HEK293 (cell line): ENCODE measurements at regions not wholly inside any gene's neighbourhood (a gene's known extent, or its start where the extent isn't known, plus 50 kb on each side); places are given as distances from the start of the nearest gene placed in this dataset.
A peak's percentile ranks its signal among the peaks of the same experiment; 100 is the strongest.

Experiments
- CTCF ChIA-PET: fragments of 350-600 bp; formaldehyde crosslinking; extraction: SDS; loops from one replicate; lab custom pipeline; 2021; ENCODE audit warnings: antibody characterized with exemption; lab: Yijun Ruan, JAX
- POLR2A ChIA-PET: fragments of 300-600 bp; formaldehyde crosslinking; extraction: SDS; loops from one replicate; lab custom pipeline; 2020; ENCODE audit warnings: antibody characterized with exemption, inconsistent platforms; lab: Yijun Ruan, JAX
- H3K27ac ChIP-seq: fragments of 200-500 bp; sonication (Bioruptor generic); 2 replicates; pipeline ENCODE4 v1.5.1; 2014; ENCODE audit warnings: low read depth, low read length, control low read depth, inconsistent platforms; ENCODE audit errors: extremely low read depth
- H3K36me3 ChIP-seq, 2 experiments: fragments of 200-500 bp in 1 of 2; sonication (Bioruptor generic) in 1 of 2; 1 replicate in 1 of 2; 2 replicates in 1 of 2; pipeline ENCODE4 v1.5.1; 2014 to 2017; ENCODE audit warnings: inconsistent platforms in 2 of 2, low read length in 2 of 2; ENCODE audit not compliant: control insufficient read depth in 2 of 2, insufficient read depth in 1 of 2
- H3K4me1 ChIP-seq: fragments of 200-500 bp; sonication (Bioruptor generic); 2 replicates; pipeline ENCODE4 v1.5.1; 2014; ENCODE audit warnings: mild to moderate bottlenecking, low read length, inconsistent platforms; ENCODE audit not compliant: control insufficient read depth, insufficient read depth
- H3K4me3 ChIP-seq: 2 replicates; pipeline ENCODE4 v1.5.1; 2011; ENCODE audit warnings: low read depth, mild to moderate bottlenecking, control low read depth, low read length, moderate library complexity
- H3K9me3 ChIP-seq: fragments of 200-500 bp; sonication (Bioruptor generic); 2 replicates; pipeline ENCODE4 v1.5.1; 2014; ENCODE audit warnings: low read depth, low read length, inconsistent platforms; ENCODE audit not compliant: control insufficient read depth, insufficient read depth
- BCL11B ChIP-seq: fragments of 450-650 bp; formaldehyde crosslinking; IDR thresholded peaks from 2 replicates; pipeline ENCODE4 v1.5.1; 2016; ENCODE audit warnings: low read depth, missing biosample characterization, missing genetic modification characterization
- EGR2 ChIP-seq: fragments of 450-650 bp; formaldehyde crosslinking; IDR thresholded peaks from 2 replicates; pipeline ENCODE4 v1.5.1; 2016; ENCODE audit warnings: low read depth, missing biosample characterization, missing genetic modification characterization
- ELK4 ChIP-seq: IDR thresholded peaks from 2 replicates; pipeline ENCODE4 v1.6.1; 2011; ENCODE audit warnings: mild to moderate bottlenecking, low read depth, low read length, borderline replicate concordance
- KLF9 ChIP-seq: fragments of 450-650 bp; formaldehyde crosslinking; IDR thresholded peaks from 2 replicates; pipeline ENCODE4 v1.5.1; 2016; ENCODE audit warnings: missing biosample characterization, missing genetic modification characterization, low read depth
- SCRT2 ChIP-seq: fragments of 450-650 bp; formaldehyde crosslinking; IDR thresholded peaks from 2 replicates; pipeline ENCODE4 v1.5.1; 2016; ENCODE audit warnings: missing biosample characterization, missing genetic modification characterization
- ZBTB11 ChIP-seq: fragments of 450-650 bp; formaldehyde crosslinking; conservative IDR thresholded peaks from 2 replicates; pipeline ENCODE4 v1.5.1; 2016; ENCODE audit warnings: low read depth, missing biosample characterization, missing genetic modification characterization
- ZNF140 ChIP-seq: fragments of 450-650 bp; formaldehyde crosslinking; IDR thresholded peaks from 2 replicates; pipeline ENCODE4 v1.5.1; 2016; ENCODE audit warnings: missing biosample characterization, missing genetic modification characterization
- ZNF146 ChIP-seq: fragments of 450-650 bp; formaldehyde crosslinking; IDR thresholded peaks from 2 replicates; pipeline ENCODE4 v1.5.1; 2016; ENCODE audit warnings: missing biosample characterization, missing genetic modification characterization
- ZNF175 ChIP-seq: fragments of 450-650 bp; formaldehyde crosslinking; IDR thresholded peaks from 2 replicates; pipeline ENCODE4 v1.5.1; 2016; ENCODE audit warnings: missing biosample characterization, missing genetic modification characterization
- ZNF19 ChIP-seq: fragments of 450-650 bp; formaldehyde crosslinking; IDR thresholded peaks from 2 replicates; pipeline ENCODE4; 2016; ENCODE audit warnings: missing biosample characterization, missing genetic modification characterization, low read depth
- ZNF266 ChIP-seq: fragments of 450-650 bp; formaldehyde crosslinking; IDR thresholded peaks from 2 replicates; pipeline ENCODE4 v1.5.1; 2016; ENCODE audit warnings: missing biosample characterization, missing genetic modification characterization, low read depth
- ZNF366 ChIP-seq: fragments of 450-650 bp; formaldehyde crosslinking; conservative IDR thresholded peaks from 2 replicates; pipeline ENCODE4 v1.5.1; 2016; ENCODE audit warnings: missing biosample characterization, missing genetic modification characterization
- ZNF394 ChIP-seq: fragments of 450-650 bp; formaldehyde crosslinking; IDR thresholded peaks from 2 replicates; pipeline ENCODE4 v1.5.1; 2016; ENCODE audit warnings: missing biosample characterization, missing genetic modification characterization, mild to moderate bottlenecking, moderate library complexity, borderline replicate concordance
- ZNF488 ChIP-seq: fragments of 450-650 bp; formaldehyde crosslinking; IDR thresholded peaks from 2 replicates; pipeline ENCODE4 v1.5.1; 2016; ENCODE audit warnings: missing biosample characterization, missing genetic modification characterization
- ZNF510 ChIP-seq: fragments of 450-650 bp; formaldehyde crosslinking; IDR thresholded peaks from 2 replicates; pipeline ENCODE4 v1.5.1; 2018; ENCODE audit warnings: mild to moderate bottlenecking, missing genetic modification characterization, missing biosample characterization; ENCODE audit not compliant: insufficient replicate concordance
- ZNF513 ChIP-seq: fragments of 450-650 bp; IDR thresholded peaks from 2 replicates; pipeline ENCODE4 v1.5.1; 2018; ENCODE audit warnings: missing biosample characterization, missing genetic modification characterization
- ZNF530 ChIP-seq: fragments of 450-650 bp; formaldehyde crosslinking; IDR thresholded peaks from 2 replicates; pipeline ENCODE4 v1.5.1; 2016; ENCODE audit warnings: low read depth, missing biosample characterization, missing genetic modification characterization
- ZNF560 ChIP-seq: fragments of 450-650 bp; formaldehyde crosslinking; IDR thresholded peaks from 2 replicates; pipeline ENCODE4 v1.5.1; 2017; ENCODE audit warnings: missing biosample characterization, missing genetic modification characterization, borderline replicate concordance
- ZNF623 ChIP-seq: fragments of 450-650 bp; formaldehyde crosslinking; IDR thresholded peaks from 2 replicates; pipeline ENCODE4 v1.5.1; 2016; ENCODE audit warnings: missing biosample characterization, missing genetic modification characterization
- ZNF707 ChIP-seq: fragments of 450-650 bp; formaldehyde crosslinking; IDR thresholded peaks from 2 replicates; pipeline ENCODE4 v1.5.1; 2016; ENCODE audit warnings: missing biosample characterization, missing genetic modification characterization
- ZNF791 ChIP-seq: fragments of 450-650 bp; formaldehyde crosslinking; IDR thresholded peaks from 2 replicates; pipeline ENCODE4 v1.5.1; 2016; ENCODE audit warnings: missing biosample characterization, missing genetic modification characterization
- ZNF837 ChIP-seq: fragments of 450-650 bp; formaldehyde crosslinking; IDR thresholded peaks from 2 replicates; pipeline ENCODE4 v1.5.1; 2016; ENCODE audit warnings: missing biosample characterization, missing genetic modification characterization

GRCh38 chr3:126291061-126291460 lies 66.1 kb downstream of the KLF15 start (continued):
- no peak for TF ChIP-seq ZNF394
- no peak for TF ChIP-seq ZBTB11 (tag by site-specific recombination)

- POLR2A ChIA-PET = no interaction called here
Observed at GRCh38 chr3:126290325-126290724, 66.9 kb downstream of the KLF15 start.

GRCh38 chr3:126289096-126289495 lies 68.1 kb downstream of the KLF15 start:
- ChIA-PET CTCF (interaction anchor here (0.5 to 0.6 kb wide), 2 partner anchors 29 to 174 kb away, joined by 3 read pairs; no protein-coding TSS in a partner anchor), POLR2A (no interaction called here)
- Histone ChIP-seq H3K4me1 (no peaks in the 10 kb centered on the region), H3K4me3 (no peak overlapping the region), H3K9me3 (no peaks in the 10 kb centered on the region), H3K27ac (no peak overlapping the region), H3K36me3 (no peaks in the 10 kb centered on the region)
- no peak for TF ChIP-seq ZNF266 (tag by site-specific recombination)
- no peak for TF ChIP-seq ZNF623 (tag by site-specific recombination)
- TF ChIP-seq KLF9 (tag by site-specific recombination) = no peak
- TF ChIP-seq ZNF146 (tag by site-specific recombination) = no peak
- TF ChIP-seq SCRT2 = no peak
- TF ChIP-seq ZNF513 (tag by site-specific recombination) = no peak
- TF ChIP-seq ZNF560 (tag by site-specific recombination) = no peak
- TF ChIP-seq ZNF19 (tag by site-specific recombination) = no peak
- TF ChIP-seq ZNF530 (tag by site-specific recombination) = no peak
- TF ChIP-seq ZNF707 (tag by site-specific recombination) = no peak
- no peak for TF ChIP-seq ZNF510
- no peak for TF ChIP-seq ZNF140
- no peak for TF ChIP-seq BCL11B
- TF ChIP-seq ELK4 = no peak
- no peak for TF ChIP-seq ZNF837 (tag by site-specific recombination)
- no peak for TF ChIP-seq ZNF366 (tag by site-specific recombination)
- no peak for TF ChIP-seq ZNF175 (tag by site-specific recombination)
- no peak for TF ChIP-seq ZNF488 (tag by site-specific recombination)

More at GRCh38 chr3:126290325-126290724, 66.9 kb downstream of the KLF15 start:
- Histone ChIP-seq H3K36me3 (no peaks in the 10 kb centered on the region), H3K27ac (no peak overlapping the region), H3K4me3 (no peak overlapping the region), H3K4me1 (no peaks in the 10 kb centered on the region), H3K9me3 (no peaks in the 10 kb centered on the region)
- TF ChIP-seq ZNF791 (no peak), ZNF366 (tag by site-specific recombination) (peak; percentile 33), EGR2 (no peak)
- CTCF ChIA-PET = no interaction called here
